Activated naive CD8-positive, alpha-beta T cell treated with anti-CD3 and anti-CD28 coated beads, Interleukin-2, amount 50 U/mL, for 16 hours (primary cell): ENCODE measurements at regions not wholly inside any gene's neighbourhood (a gene's known extent, or its start where the extent isn't known, plus 50 kb on each side); places are given as distances from the start of the nearest gene placed in this dataset.

Experiments used
- DNase-seq: peaks from one replicate; pipeline ENCODE4 v3.0.0-alpha.2; 2020; ENCODE audit warnings: low read depth, low spot score

- no peak for DNase-seq
Measured at GRCh38 chr5:148708854-148709253, 54.5 kb upstream of the HTR4 start.

- DNase-seq: no peak
Measured at GRCh38 chr5:148711961-148712360, 57.6 kb upstream of the HTR4 start.

GRCh38 chr5:148713735-148714508 lies 59.6 kb upstream of the HTR4 start:
- no peak for DNase-seq

- DNase-seq: no peak
Measured at GRCh38 chr5:148716716-148717115, 62.4 kb upstream of the HTR4 start.

GRCh38 chr5:148717668-148718067 lies 63.3 kb upstream of the HTR4 start:
- no peak for DNase-seq

- no peak for DNase-seq
Measured at GRCh38 chr5:148719605-148720004, 65.3 kb upstream of the HTR4 start.

GRCh38 chr5:148720257-148720656 lies 65.9 kb upstream of the HTR4 start:
- no peak for DNase-seq

- no peak for DNase-seq
Measured at GRCh38 chr5:148723143-148723542, 68.8 kb upstream of the HTR4 start.

GRCh38 chr5:148725675-148726074 lies 71.3 kb upstream of the HTR4 start:
- DNase-seq: no peak

- DNase-seq: no peak
Measured at GRCh38 chr5:148729182-148729581, 74.9 kb upstream of the HTR4 start.

GRCh38 chr5:148730270-148730669 lies 75.9 kb upstream of the HTR4 start:
- no peak for DNase-seq

GRCh38 chr5:148730942-148731898 lies 76.9 kb upstream of the HTR4 start:
- peak; percentile 47 for DNase-seq

GRCh38 chr5:148732692-148733091 lies 78.4 kb upstream of the HTR4 start:
- no peak for DNase-seq

- DNase-seq: peak; percentile 38
Measured at GRCh38 chr5:148733601-148734438, 79.5 kb upstream of the HTR4 start.

GRCh38 chr5:148734518-148734917 lies 80.2 kb upstream of the HTR4 start:
- DNase-seq: no peak

- no peak for DNase-seq
Measured at GRCh38 chr5:148735301-148735835, 81.0 kb upstream of the HTR4 start.

- no peak for DNase-seq
Measured at GRCh38 chr5:148739023-148739422, 84.7 kb upstream of the HTR4 start.

GRCh38 chr5:148739524-148739923 lies 85.2 kb upstream of the HTR4 start:
- DNase-seq: no peak

- DNase-seq: no peak
Measured at GRCh38 chr5:148740079-148740858, 85.9 kb upstream of the HTR4 start.

- no peak for DNase-seq
Measured at GRCh38 chr5:148740966-148741742, 85.3 kb upstream of the ADRB2 start.
